Endothelial cell of umbilical vein (primary cell): ENCODE measurements at regions not wholly inside any gene's neighbourhood (a gene's known extent, or its start where the extent isn't known, plus 50 kb on each side); places are given as distances from the start of the nearest gene placed in this dataset.

Experiments
- BruUV-seq: library from RNA; stranded (reverse); fragments of 400-500 nt; replicated peaks from 2 replicates; lab custom pipeline; 2021; lab: Mats Ljungman, UMichigan
- CTCF ChIA-PET: fragments of 300-600, 350-600 bp; sonication (Branson Sonifier 250); formaldehyde crosslinking; loops from one replicate; lab custom pipeline; 2021; ENCODE audit warnings: antibody characterized with exemption, inconsistent platforms; lab: Charles Lee
- POLR2A ChIA-PET: fragments of 300-600, 350-600 bp; sonication (Branson Sonifier 250); formaldehyde crosslinking; loops from one replicate; lab custom pipeline; 2021; ENCODE audit warnings: antibody characterized with exemption, inconsistent platforms; lab: Charles Lee
- DNase-seq: peaks from one replicate; pipeline ENCODE4 v3.0.0-alpha.2; 2011; ENCODE audit warnings: low read depth, low spot score
- FAIRE-seq: peaks from 2 replicates; lab custom pipeline; 2011; peaks lifted over from hg19 to GRCh38; lab: Jason Lieb, UNC
- H2AFZ ChIP-seq: 2 replicates; pipeline ENCODE4 v1.6.0; 2012; ENCODE audit warnings: low read depth, low read length, control low read depth, inconsistent platforms
- H3K27ac ChIP-seq: 2 replicates; pipeline ENCODE4 v1.5.1; 2011; ENCODE audit warnings: low read depth, mild to moderate bottlenecking, control low read depth, low read length, moderate library complexity; ENCODE audit not compliant: insufficient read depth
- H3K27me3 ChIP-seq, 2 experiments: 2 replicates each; pipeline versions ENCODE4 v1.6.0 to v1.6.1; 2011; ENCODE audit warnings: low read length in 2 of 2, mixed read lengths in 1 of 2; ENCODE audit not compliant: control insufficient read depth in 2 of 2, insufficient read depth in 2 of 2
- H3K36me3 ChIP-seq, 2 experiments: 2 replicates in 1 of 2; 3 replicates in 1 of 2; pipeline ENCODE4 v1.5.1; 2011; ENCODE audit warnings: low read length in 2 of 2, mild to moderate bottlenecking in 1 of 2, moderate library complexity in 1 of 2; ENCODE audit not compliant: control insufficient read depth in 2 of 2, insufficient read depth in 2 of 2; ENCODE audit errors: extremely low read depth in 1 of 2
- H3K4me1 ChIP-seq: 3 replicates; pipeline ENCODE4 v1.5.1; 2011; ENCODE audit warnings: mild to moderate bottlenecking, low read length; ENCODE audit not compliant: control insufficient read depth, insufficient read depth; ENCODE audit errors: extremely low read depth
- H3K4me2 ChIP-seq: 2 replicates; pipeline ENCODE4 v1.6.1; 2011; ENCODE audit warnings: low read length, control low read depth, mixed read lengths; ENCODE audit not compliant: insufficient read depth
- H3K4me3 ChIP-seq, 3 experiments: fragments of 200-600 bp in 1 of 3; sonication (generic), shearing (Covaris generic) in 1 of 3; replicated peaks in 1 of 3; 2 replicates each; pipeline ENCODE4 v1.5.1; 2011 to 2016; ENCODE audit warnings: control low read depth in 3 of 3, low read length in 3 of 3, mild to moderate bottlenecking in 2 of 3, inconsistent platforms in 1 of 3, low read depth in 1 of 3, moderate library complexity in 1 of 3; ENCODE audit not compliant: insufficient read depth in 1 of 3
- H3K79me2 ChIP-seq: 2 replicates; pipeline ENCODE4 v1.6.0; 2012; ENCODE audit warnings: low read length, inconsistent platforms; ENCODE audit not compliant: control insufficient read depth, insufficient read depth
- H3K9ac ChIP-seq: replicated peaks from 2 replicates; pipeline ENCODE3; 2011; ENCODE audit warnings: low read length, control low read depth; ENCODE audit not compliant: insufficient read depth; ENCODE audit errors: extremely low read depth
- H3K9me1 ChIP-seq: replicated peaks from 3 replicates; pipeline ENCODE4 v1.6.0; 2011; ENCODE audit warnings: mild to moderate bottlenecking, low read length; ENCODE audit not compliant: control insufficient read depth, insufficient read depth; ENCODE audit errors: extremely low read depth
- H3K9me3 ChIP-seq: replicated peaks from 2 replicates; pipeline ENCODE4 v1.5.1; 2012; ENCODE audit warnings: low read length, inconsistent platforms; ENCODE audit not compliant: control insufficient read depth, insufficient read depth
- H4K20me1 ChIP-seq: replicated peaks from 2 replicates; pipeline ENCODE3; 2011; ENCODE audit warnings: mild to moderate bottlenecking, low read length; ENCODE audit not compliant: control insufficient read depth, insufficient read depth; ENCODE audit errors: extremely low read depth
- CTCF ChIP-seq, 2 donors: IDR thresholded peaks; 1 replicate in 1 of 2; 2 replicates in 1 of 2; pipeline ENCODE4 v1.5.1; 2011; ENCODE audit warnings: low read length in 2 of 2, mild to moderate bottlenecking in 2 of 2, moderate library complexity in 2 of 2, control low read depth in 1 of 2, inconsistent platforms in 1 of 2, low read depth in 1 of 2; ENCODE audit not compliant: insufficient read depth in 1 of 2; ENCODE audit errors: extremely low read depth in 1 of 2
- EZH2 ChIP-seq: IDR thresholded peaks from 2 replicates; pipeline ENCODE4 v1.6.1; 2012; ENCODE audit warnings: borderline replicate concordance, low read depth, mild to moderate bottlenecking, moderate library complexity, low read length, inconsistent platforms; ENCODE audit not compliant: severe bottlenecking
- FOS ChIP-seq: IDR thresholded peaks from 2 replicates; pipeline ENCODE4 v1.6.1; 2011; ENCODE audit warnings: mild to moderate bottlenecking, low read length, moderate library complexity, borderline replicate concordance; ENCODE audit not compliant: insufficient read depth
- GATA2 ChIP-seq: IDR thresholded peaks from 2 replicates; pipeline ENCODE4 v1.7.0; 2011; ENCODE audit warnings: low read depth, mild to moderate bottlenecking, moderate library complexity, mixed read lengths, low read length; ENCODE audit not compliant: insufficient read length, insufficient read depth
- JUN ChIP-seq: IDR thresholded peaks from 2 replicates; pipeline ENCODE4 v1.6.1; 2011; ENCODE audit warnings: borderline replicate concordance, low read depth; ENCODE audit not compliant: insufficient read length, insufficient read depth
- MAX ChIP-seq: IDR thresholded peaks from 2 replicates; pipeline ENCODE4 v1.6.1; 2011; ENCODE audit not compliant: insufficient read depth, insufficient read length
- MYC ChIP-seq: IDR thresholded peaks from one replicate; pipeline ENCODE4 v1.6.1; 2011; ENCODE audit warnings: mild to moderate bottlenecking, low read depth, low read length
- POLR2A ChIP-seq: IDR thresholded peaks from 2 replicates; pipeline ENCODE4 v1.6.1; 2012; ENCODE audit warnings: low read depth, mild to moderate bottlenecking, control low read depth, low read length
- POLR2AphosphoS5 ChIP-seq: IDR thresholded peaks from 2 replicates; pipeline ENCODE4 v1.6.1; 2012; ENCODE audit warnings: low read depth, mild to moderate bottlenecking, control low read depth, low read length, moderate library complexity; ENCODE audit not compliant: insufficient read depth
- dilution Hi-C: fragments of 300-500 bp; cut with MboI; formaldehyde crosslinking; loops from one replicate; pipeline ENCODE4 v1.15.0; 2019; ENCODE audit warnings: low sequenced_read_pairs; ENCODE audit not compliant: extremely low pct_ligation_motif_present
- intact Hi-C: fragments of 100-400 bp; cut with micrococcal nuclease; formaldehyde crosslinking; loops from one replicate; pipeline ENCODE4 v1.10.0; 2022

DNA sequence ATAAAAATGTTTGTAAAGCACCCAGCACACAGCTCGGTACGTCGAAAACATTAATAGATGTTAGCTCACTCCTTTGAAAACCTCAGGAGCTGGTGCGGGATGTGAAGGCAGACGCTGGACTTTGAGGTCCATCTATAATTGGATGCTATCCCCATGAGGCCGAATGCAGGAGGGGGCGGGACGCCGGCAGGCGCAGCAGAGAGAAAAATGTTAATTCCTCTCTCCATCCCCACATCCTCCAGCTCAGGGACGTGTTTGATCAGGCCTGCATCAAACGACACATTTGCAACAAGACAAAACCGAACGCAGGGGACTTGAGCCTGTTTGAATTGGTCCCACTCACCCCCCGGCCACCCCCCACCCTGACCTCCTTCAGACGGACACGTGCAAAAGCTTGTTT lies 231.0 kb downstream of the RBM19 start:
- Histone ChIP-seq H3K4me1 (no peaks in the 10 kb centered on the region), H3K9ac (no peak overlapping the region), H3K36me3 (no peaks in the 10 kb centered on the region), H3K9me3 (no peaks in the 10 kb centered on the region), H3K9me1 (no peaks in the 10 kb centered on the region), H3K79me2 (no peaks in the 10 kb centered on the region), H4K20me1 (no peaks in the 10 kb centered on the region), H3K27me3 (no peaks in the 10 kb centered on the region), H3K27ac (no peak overlapping the region), H3K4me2 (no peak overlapping the region), H3K4me3 (no peak overlapping the region), H2AFZ (no peak overlapping the region)
- FAIRE-seq = no peak
- CTCF ChIA-PET = interaction anchor here (1.0 kb wide), 1 partner anchor 16 kb away, joined by 3 read pairs; no protein-coding TSS in a partner anchor
- intact Hi-C loops = no loop called here
- POLR2A ChIA-PET = no interaction called here
- BruUV-seq = no TSS peak
- DNase-seq = no peak
- dilution Hi-C loops = no loop called here
- no peak for TF ChIP-seq MAX
- no peak for TF ChIP-seq FOS
- TF ChIP-seq GATA2 = no peak
- TF ChIP-seq MYC = no peak
- no peak for TF ChIP-seq POLR2A
- TF ChIP-seq POLR2AphosphoS5 = no peak
- no peak for TF ChIP-seq EZH2
- TF ChIP-seq JUN = no peak
- no peak for TF ChIP-seq CTCF (IDR thresholded peaks at IDR 0.05; ENCODE audit: extremely low read depth in 1 of 2, insufficient read depth in 1 of 2, low read depth in 1 of 2, low read length in 2 of 2)
